Mucosa of descending colon (tissue), 3 donors: ENCODE measurements at regions not wholly inside any gene's neighbourhood (a gene's known extent, or its start where the extent isn't known, plus 50 kb on each side); places are given as distances from the start of the nearest gene placed in this dataset.

Source experiments
- ATAC-seq: fragments of 200-7000 bp; cut with Tn5 transposase; one replicate; pipeline ENCODE4 v1.9.1; 2020; ENCODE audit warnings: mild to moderate bottlenecking, moderate library complexity
- DNase-seq, 3 donors: peaks; one replicate each; pipeline ENCODE4 v3.0.0-alpha.2; 2020
- H3K36me3 ChIP-seq: fragments of 200-600 bp; one replicate; pipeline ENCODE4 v1.8.0; 2021; ENCODE audit warnings: low read depth, mild to moderate bottlenecking
- H3K4me1 ChIP-seq: fragments of 200-600 bp; one replicate; pipeline ENCODE4 v1.8.0; 2021; ENCODE audit warnings: low read depth, mild to moderate bottlenecking
- H3K4me3 ChIP-seq: fragments of 200-600 bp; one replicate; pipeline ENCODE4 v1.8.0; 2021; ENCODE audit warnings: mild to moderate bottlenecking
- H3K9me3 ChIP-seq: fragments of 200-600 bp; one replicate; pipeline ENCODE4 v1.8.0; 2021; ENCODE audit warnings: mild to moderate bottlenecking
- intact Hi-C, 2 donors: fragments of 100-400 bp; cut with DNase I in 1 of 2; cut with micrococcal nuclease in 1 of 2; formaldehyde crosslinking; loops; one replicate each; pipeline versions ENCODE4 v1.11.0 to v1.11.1; 2022; cut with DNase I, micrococcal nuclease
- TF ChIP-seq, protein P1 (sequence below): fragments of 200-600 bp; IDR thresholded peaks from one replicate; pipeline ENCODE4 v1.8.0; 2022; ENCODE audit warnings: antibody characterized with exemption, mild to moderate bottlenecking
- donor health status: DM: no; HTN: no; CAD: no; lungs with moderate emphysema.
- donor health status: DM: no; HTN: no; CAD: no.
- donor health status: DM: no; HTN: yes; CAD: no.

GRCh38 chr12:114213055-114213581 is 192.8 kb downstream of the TBX5 start:
- H3K4me1 ChIP-seq = no peaks in the 10 kb centered on the region
- no peaks in the 10 kb centered on the region for H3K9me3 ChIP-seq
- peak; percentile 24 for ATAC-seq
- intact Hi-C loops = no loop called here
- TF ChIP-seq, protein P1, sequence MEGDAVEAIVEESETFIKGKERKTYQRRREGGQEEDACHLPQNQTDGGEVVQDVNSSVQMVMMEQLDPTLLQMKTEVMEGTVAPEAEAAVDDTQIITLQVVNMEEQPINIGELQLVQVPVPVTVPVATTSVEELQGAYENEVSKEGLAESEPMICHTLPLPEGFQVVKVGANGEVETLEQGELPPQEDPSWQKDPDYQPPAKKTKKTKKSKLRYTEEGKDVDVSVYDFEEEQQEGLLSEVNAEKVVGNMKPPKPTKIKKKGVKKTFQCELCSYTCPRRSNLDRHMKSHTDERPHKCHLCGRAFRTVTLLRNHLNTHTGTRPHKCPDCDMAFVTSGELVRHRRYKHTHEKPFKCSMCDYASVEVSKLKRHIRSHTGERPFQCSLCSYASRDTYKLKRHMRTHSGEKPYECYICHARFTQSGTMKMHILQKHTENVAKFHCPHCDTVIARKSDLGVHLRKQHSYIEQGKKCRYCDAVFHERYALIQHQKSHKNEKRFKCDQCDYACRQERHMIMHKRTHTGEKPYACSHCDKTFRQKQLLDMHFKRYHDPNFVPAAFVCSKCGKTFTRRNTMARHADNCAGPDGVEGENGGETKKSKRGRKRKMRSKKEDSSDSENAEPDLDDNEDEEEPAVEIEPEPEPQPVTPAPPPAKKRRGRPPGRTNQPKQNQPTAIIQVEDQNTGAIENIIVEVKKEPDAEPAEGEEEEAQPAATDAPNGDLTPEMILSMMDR = no peak
- H3K4me3 ChIP-seq = no peak overlapping the region
- DNase-seq = no peak
- H3K36me3 ChIP-seq = no peaks in the 10 kb centered on the region

DNA sequence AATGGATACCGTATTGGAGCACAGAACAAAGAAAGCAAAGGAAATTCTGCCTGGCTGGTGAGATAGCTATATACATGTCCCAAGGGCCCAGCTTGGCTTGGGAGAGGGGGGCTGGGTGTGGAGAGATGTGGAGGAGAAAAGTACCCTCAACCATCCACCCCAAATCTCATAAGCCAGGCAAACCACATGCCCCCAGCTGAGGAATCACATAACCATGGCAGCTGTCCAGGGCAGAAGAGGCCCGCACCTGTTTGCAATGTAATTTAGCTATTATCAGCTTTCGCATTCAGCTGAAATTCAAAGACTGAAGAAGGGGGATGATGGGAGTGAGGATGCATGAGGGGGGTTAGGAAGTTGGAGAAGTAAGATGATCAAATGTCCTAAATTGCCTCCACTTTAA is 196.1 kb downstream of the TBX5 start:
- DNase-seq (no peak), ATAC-seq (no peak)
- H3K4me1 ChIP-seq = no peaks in the 10 kb centered on the region
- H3K36me3 ChIP-seq = no peaks in the 10 kb centered on the region
- TF ChIP-seq, protein P1 = no peak
- no peak overlapping the region for H3K4me3 ChIP-seq
- intact Hi-C loops = no loop called here
- no peaks in the 10 kb centered on the region for H3K9me3 ChIP-seq

- no peaks in the 10 kb centered on the region for H3K4me1 ChIP-seq
- H3K9me3 ChIP-seq = no peaks in the 10 kb centered on the region
- intact Hi-C loops = no loop called here
- DNase-seq = no peak
- TF ChIP-seq, protein P1 = no peak
- no peak overlapping the region for H3K4me3 ChIP-seq
- ATAC-seq = no peak
- no peaks in the 10 kb centered on the region for H3K36me3 ChIP-seq
Measured at GRCh38 chr12:114206525-114206924, 199.4 kb downstream of the TBX5 start.

GRCh38 chr12:114201794-114202193 is 204.2 kb downstream of the TBX5 start:
- intact Hi-C loops = no loop called here
- H3K4me1 ChIP-seq = no peaks in the 10 kb centered on the region
- no peaks in the 10 kb centered on the region for H3K9me3 ChIP-seq
- DNase-seq = no peak
- TF ChIP-seq, protein P1 = no peak
- H3K4me3 ChIP-seq = no peak overlapping the region
- ATAC-seq = no peak
- H3K36me3 ChIP-seq = no peaks in the 10 kb centered on the region

- ATAC-seq (no peak), DNase-seq (no peak)
- H3K4me3 ChIP-seq = no peak overlapping the region
- TF ChIP-seq, protein P1 = no peak
- H3K36me3 ChIP-seq = no peaks in the 10 kb centered on the region
- H3K9me3 ChIP-seq = no peaks in the 10 kb centered on the region
- intact Hi-C loops = no loop called here
- no peaks in the 10 kb centered on the region for H3K4me1 ChIP-seq
Measured at GRCh38 chr12:114194956-114195355, 211.0 kb downstream of the TBX5 start.

GRCh38 chr12:114194066-114194465 is 211.9 kb downstream of the TBX5 start:
- intact Hi-C loops = no loop called here
- Histone ChIP-seq H3K4me1 (no peaks in the 10 kb centered on the region), H3K36me3 (no peaks in the 10 kb centered on the region), H3K4me3 (no peak overlapping the region), H3K9me3 (no peaks in the 10 kb centered on the region)
- no peak for ATAC-seq
- TF ChIP-seq, protein P1 = no peak
- no peak for DNase-seq
